ENCODE measurements at regions not wholly inside any gene's neighbourhood (a gene's known extent, or its start where the extent isn't known, plus 50 kb on each side); places are given as distances from the start of the nearest gene placed in this dataset.
"Not testable (repeated sequence)": the region's sequence is repeated elsewhere in the genome, so short reads cannot be mapped to it uniquely, and the experiment has no call there.

GRCh38 chr11:49561240-49561880 is 353.0 kb upstream of the FOLH1 start:
- not testable (repeated sequence) for TF ChIP-seq CTCF, POLR2A (IDR thresholded peaks at IDR 0.05)

Measured in Peyer's patch (tissue), 4 donors.